ENCODE measurements at regions not wholly inside any gene's neighbourhood (a gene's known extent, or its start where the extent isn't known, plus 50 kb on each side); places are given as distances from the start of the nearest gene placed in this dataset.

- Histone ChIP-seq H3K14ac (ENCODE audit: insufficient read length) (no peak overlapping the region), H4K8ac (ENCODE audit: extremely low read depth, insufficient read depth, low read length) (no peak overlapping the region), H3K27ac (ENCODE audit: low read depth, low read length) (no peak overlapping the region), H4K5ac (ENCODE audit: insufficient read length, low read depth, low read length) (no peak overlapping the region), H2BK120ac (replicated peaks; ENCODE audit: low read depth, low read length) (no peak overlapping the region), H3K23ac (ENCODE audit: insufficient read length) (no peak overlapping the region), H2AK5ac (ENCODE audit: low read depth, low read length) (no peak overlapping the region), H3K23me2 (ENCODE audit: low read depth, low read length) (no peaks in the 10 kb centered on the region), H2BK5ac (ENCODE audit: low read depth, low read length) (no peak overlapping the region), H3K9me3 (ENCODE audit: insufficient read depth in 2 of 2, low read depth in 1 of 2, low read length in 1 of 2) (no peaks in the 10 kb centered on the region), H3K27me3 (replicated peaks in 1 of 4; ENCODE audit: control insufficient read depth in 3 of 4, extremely low read depth in 1 of 4, insufficient read depth in 3 of 4, low read length in 3 of 4) (no peaks in the 10 kb centered on the region), H2BK15ac (ENCODE audit: low read length) (no peak overlapping the region), H2BK20ac (ENCODE audit: low read length) (no peak overlapping the region), H4K91ac (replicated peaks; ENCODE audit: insufficient read length, low read length) (no peak overlapping the region), H3K79me1 (ENCODE audit: low read depth, low read length) (no peaks in the 10 kb centered on the region), H4K20me1 (replicated peaks in 1 of 2; ENCODE audit: control insufficient read depth in 1 of 2, insufficient read depth in 2 of 2, low read length in 2 of 2) (no peaks in the 10 kb centered on the region), H3K4me2 (ENCODE audit: insufficient read depth in 1 of 2, low read depth in 2 of 2, low read length in 2 of 2) (no peak overlapping the region), H3K4ac (replicated peaks; ENCODE audit: insufficient read length, low read depth, low read length) (no peak overlapping the region), H2AFZ (ENCODE audit: low read length) (no peak overlapping the region), H3K18ac (ENCODE audit: extremely low read depth, low read length) (no peak overlapping the region), H3K36me3 (ENCODE audit: control insufficient read depth in 2 of 4, insufficient read depth in 4 of 4, low read length in 3 of 4) (no peaks in the 10 kb centered on the region), H2BK12ac (ENCODE audit: low read depth, low read length) (no peak overlapping the region), H3K9ac (replicated peaks in 1 of 4; ENCODE audit: extremely low read depth in 1 of 4, low read depth in 3 of 4, low read length in 3 of 4) (no peak overlapping the region), H3K56ac (replicated peaks; ENCODE audit: insufficient read length, low read depth, low read length) (no peak overlapping the region), H3K79me2 (ENCODE audit: control insufficient read depth in 1 of 2, insufficient read depth in 2 of 2, low read length in 2 of 2) (no peaks in the 10 kb centered on the region), H3K4me3 (ENCODE audit: extremely low read depth in 1 of 4, insufficient read depth in 2 of 4, low read depth in 3 of 4, low read length in 4 of 4) (no peak overlapping the region), H3K4me1 (replicated peaks in 1 of 4; ENCODE audit: control insufficient read depth in 3 of 4, insufficient read depth in 4 of 4, low read length in 3 of 4) (peaks cover 1 to 9% (median 7%) of the 10 kb centered on the region in 4 experiments; a peak in 4 of 7 replicates)
- ChIA-PET CTCF (ENCODE audit: partially characterized antibody) (interaction anchor here (0.7 to 2.3 kb wide), 14 partner anchors 9 to 248 kb away, joined by 3 to 28 read pairs (median 3); no protein-coding TSS in a partner anchor), POLR2A (ENCODE audit: partially characterized antibody) (interaction anchor here (1.3 kb wide), 1 partner anchor 9 kb away, joined by 5 read pairs; no protein-coding TSS in a partner anchor)
- FAIRE-seq: peak; percentile 7
- 65% methylated on average over 3 of the region's 3 CpGs; no CpG with 5 or more reads in 1 of the 2 experiments for WGBS, 2 experiments (ENCODE audit: extremely low coverage in 1 of 2, insufficient coverage in 1 of 2, insufficient read length in 1 of 2, insufficient replicate concordance in 2 of 2, low coverage in 1 of 2, low lambda C conversion rate in 2 of 2, missing lambda C conversion rate in 1 of 2)
- no peak for DNase-seq (ENCODE audit: low read depth in 1 of 2, low spot score in 2 of 2)
- TF ChIP-seq ZNF274 (IDR thresholded peaks at IDR 0.05; ENCODE audit: borderline replicate concordance, extremely low read depth, low read length) (no peak), GTF2F1 (IDR thresholded peaks at IDR 0.05; ENCODE audit: borderline replicate concordance, low read depth, low read length) (no peak), ASH2L (IDR thresholded peaks at IDR 0.05; ENCODE audit: low read length) (no peak), NANOG (IDR thresholded peaks at IDR 0.05; ENCODE audit: insufficient read depth, low read depth, low read length, poor library complexity, severe bottlenecking) (no peak), CHD1 (IDR thresholded peaks at IDR 0.05; ENCODE audit: low read depth, low read length) (no peak), SIX5 (IDR thresholded peaks at IDR 0.05; ENCODE audit: low read depth, low read length) (no peak), EGR1 (IDR thresholded peaks at IDR 0.05; ENCODE audit: borderline replicate concordance, low read depth, low read length) (no peak)
Observed at GRCh38 chr21:32949701-32950100, 76.0 kb upstream of the OLIG2 start.
